ENCODE measurements at regions not wholly inside any gene's neighbourhood (a gene's known extent, or its start where the extent isn't known, plus 50 kb on each side); places are given as distances from the start of the nearest gene placed in this dataset.
A peak's percentile ranks its signal among the peaks of the same experiment; 100 is the strongest.

DNA sequence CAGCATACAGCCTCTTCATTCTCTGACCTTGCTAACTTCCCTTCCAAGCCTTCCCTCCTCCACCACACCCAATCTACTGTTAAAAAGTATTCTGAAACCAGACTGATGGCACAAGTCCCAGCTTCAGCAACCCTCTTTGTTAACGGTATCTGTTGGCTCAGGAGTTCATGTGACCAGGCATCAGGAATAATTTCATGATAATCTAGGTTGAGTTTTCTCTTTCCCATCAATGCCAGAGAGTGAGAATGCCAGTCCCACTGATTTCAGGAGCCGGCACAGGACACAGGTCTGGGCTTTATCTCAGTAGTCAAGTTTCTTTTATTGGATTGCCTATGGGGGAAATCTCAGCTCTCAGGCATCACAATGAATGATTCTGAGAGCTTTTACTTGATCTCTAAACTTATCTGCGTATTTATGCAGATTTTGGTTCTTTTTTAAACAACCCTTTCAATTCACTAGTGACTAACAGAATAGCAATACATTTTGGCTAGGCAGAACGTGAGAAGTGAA lies 231.0 kb upstream of the LYZL1 start:
- TF ChIP-seq, protein P1, sequence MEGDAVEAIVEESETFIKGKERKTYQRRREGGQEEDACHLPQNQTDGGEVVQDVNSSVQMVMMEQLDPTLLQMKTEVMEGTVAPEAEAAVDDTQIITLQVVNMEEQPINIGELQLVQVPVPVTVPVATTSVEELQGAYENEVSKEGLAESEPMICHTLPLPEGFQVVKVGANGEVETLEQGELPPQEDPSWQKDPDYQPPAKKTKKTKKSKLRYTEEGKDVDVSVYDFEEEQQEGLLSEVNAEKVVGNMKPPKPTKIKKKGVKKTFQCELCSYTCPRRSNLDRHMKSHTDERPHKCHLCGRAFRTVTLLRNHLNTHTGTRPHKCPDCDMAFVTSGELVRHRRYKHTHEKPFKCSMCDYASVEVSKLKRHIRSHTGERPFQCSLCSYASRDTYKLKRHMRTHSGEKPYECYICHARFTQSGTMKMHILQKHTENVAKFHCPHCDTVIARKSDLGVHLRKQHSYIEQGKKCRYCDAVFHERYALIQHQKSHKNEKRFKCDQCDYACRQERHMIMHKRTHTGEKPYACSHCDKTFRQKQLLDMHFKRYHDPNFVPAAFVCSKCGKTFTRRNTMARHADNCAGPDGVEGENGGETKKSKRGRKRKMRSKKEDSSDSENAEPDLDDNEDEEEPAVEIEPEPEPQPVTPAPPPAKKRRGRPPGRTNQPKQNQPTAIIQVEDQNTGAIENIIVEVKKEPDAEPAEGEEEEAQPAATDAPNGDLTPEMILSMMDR (IDR thresholded peaks at IDR 0.05) = no peak
- TF ChIP-seq POLR2AphosphoS5 (IDR thresholded peaks at IDR 0.05) (peak; percentile 34), POLR2A (IDR thresholded peaks at IDR 0.05) (no peak)
